HG02943 (cell line): ENCODE measurements at regions not wholly inside any gene's neighbourhood (a gene's known extent, or its start where the extent isn't known, plus 50 kb on each side); places are given as distances from the start of the nearest gene placed in this dataset.
"Not testable (repeated sequence)": the region's sequence is repeated elsewhere in the genome, so short reads cannot be mapped to it uniquely, and the experiment has no call there.

Experiments
- ATAC-seq: cut with Tn5 transposase; IDR thresholded peaks from one replicate; pipeline ENCODE4 v1.9.1; 2021; ENCODE audit warnings: mild to moderate bottlenecking, low read depth, moderate library complexity; ENCODE audit not compliant: unreplicated experiment

DNA sequence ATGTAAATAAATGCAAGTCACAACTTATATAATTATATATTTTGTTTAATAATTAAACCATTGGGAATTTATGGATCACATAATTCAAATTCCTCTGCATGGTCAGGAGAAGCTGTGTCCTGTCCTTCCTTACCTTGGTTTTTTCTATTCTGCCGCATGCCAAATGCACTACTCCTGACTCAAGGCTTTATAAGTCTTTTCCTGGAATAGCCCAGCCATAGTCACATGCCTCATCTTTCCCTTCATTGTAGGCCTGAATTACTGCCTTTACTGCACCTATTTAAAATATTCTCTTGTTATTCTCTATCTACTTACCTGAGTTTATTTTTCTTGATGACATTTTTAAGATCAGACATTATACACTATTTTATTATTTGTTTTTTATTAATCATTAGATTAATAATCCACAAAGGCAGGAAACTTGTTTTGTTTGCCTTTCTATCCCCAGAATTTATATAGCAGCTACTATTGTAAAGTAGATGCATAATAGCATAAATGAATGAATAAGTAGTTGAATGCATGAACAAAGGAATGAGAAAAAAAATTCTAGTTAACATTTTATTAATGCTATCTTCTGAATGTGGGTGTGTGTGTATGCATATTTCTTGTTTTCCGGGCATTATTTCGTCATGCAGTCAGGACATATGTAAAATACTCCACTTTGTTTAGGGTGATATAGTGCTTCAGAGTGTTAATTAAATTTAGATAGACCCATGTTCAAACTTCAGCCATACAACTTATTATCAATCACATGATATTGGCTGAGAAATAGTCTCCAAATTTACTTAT, 955.4 kb upstream of the CDH18 start:
- ATAC-seq: not testable (repeated sequence)

DNA sequence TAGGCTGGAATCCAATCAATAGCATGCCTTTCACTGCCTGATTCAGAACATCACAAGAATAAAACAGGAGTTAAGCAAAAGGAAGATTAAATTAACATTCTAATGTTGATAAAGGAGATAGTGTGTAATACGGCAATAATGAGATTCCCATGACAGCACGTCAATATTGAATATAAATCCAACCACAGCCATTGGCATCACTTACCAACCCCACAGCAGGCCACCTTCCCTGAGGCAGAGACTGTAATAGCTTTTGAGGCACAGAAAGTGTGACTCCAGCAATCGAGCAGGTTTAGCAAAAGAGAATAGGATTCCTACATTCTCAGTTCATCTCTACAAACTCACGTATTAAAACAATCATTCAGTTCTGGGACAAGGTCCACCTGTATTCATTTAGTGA, 954.6 kb upstream of the CDH18 start:
- ATAC-seq: not testable (repeated sequence)

DNA sequence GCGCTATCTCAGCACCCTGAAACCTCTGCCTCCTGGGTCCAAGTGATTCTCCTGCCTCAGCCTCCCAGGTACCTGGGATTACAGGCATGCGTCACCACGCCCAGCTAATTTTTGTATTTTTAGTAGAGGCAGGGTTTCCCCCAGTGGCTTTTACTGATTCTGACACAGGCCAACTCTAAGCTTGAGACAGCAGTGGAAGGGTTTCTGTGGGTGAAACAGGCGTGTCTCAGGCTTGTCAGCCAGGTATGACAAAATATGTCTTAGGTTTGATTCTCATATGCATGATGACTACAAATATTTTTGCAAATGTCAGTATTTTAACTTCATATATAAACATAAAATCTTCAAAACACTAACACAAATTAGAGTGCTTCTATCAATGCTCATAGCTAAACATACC, 952.8 kb upstream of the CDH18 start:
- ATAC-seq: not testable (repeated sequence)

DNA sequence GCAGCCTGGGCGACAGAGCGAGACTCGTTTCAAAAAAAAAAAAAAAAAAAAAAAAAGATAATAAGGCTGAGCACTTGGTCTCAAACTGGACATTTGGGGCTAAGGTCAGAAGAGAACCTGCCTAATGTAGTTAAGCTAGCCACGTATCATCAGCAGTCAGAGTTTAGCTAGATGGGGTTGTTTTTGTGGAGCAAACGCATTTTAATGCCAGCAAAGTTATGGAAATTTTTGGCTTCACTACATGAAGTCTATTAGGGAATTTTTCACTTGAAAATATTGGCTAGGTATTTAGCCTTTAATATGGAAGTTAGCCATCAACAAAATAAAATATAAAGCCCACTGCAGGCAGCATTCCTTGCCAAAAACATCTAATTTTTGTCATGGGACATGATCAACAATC, 902.9 kb upstream of the CDH18 start:
- ATAC-seq: not testable (repeated sequence)

DNA sequence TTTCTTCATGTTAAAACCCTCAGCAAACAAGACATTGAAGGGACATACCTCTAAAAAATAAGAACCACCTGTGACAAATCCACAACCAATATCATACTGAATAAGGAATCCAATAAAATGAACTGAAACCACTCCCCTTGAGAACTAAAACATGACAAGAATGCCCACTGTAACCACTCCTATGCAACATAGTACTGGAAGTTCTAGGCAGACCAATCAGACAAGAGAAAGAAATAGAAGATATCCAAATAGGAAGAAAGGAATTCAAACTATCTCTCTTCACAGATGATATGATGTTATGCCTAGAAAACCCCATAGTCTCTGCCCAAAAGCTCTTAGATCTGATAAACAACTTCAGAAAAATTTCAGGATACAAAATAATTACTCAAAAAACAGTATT, 887.7 kb upstream of the CDH18 start:
- not testable (repeated sequence) for ATAC-seq

DNA sequence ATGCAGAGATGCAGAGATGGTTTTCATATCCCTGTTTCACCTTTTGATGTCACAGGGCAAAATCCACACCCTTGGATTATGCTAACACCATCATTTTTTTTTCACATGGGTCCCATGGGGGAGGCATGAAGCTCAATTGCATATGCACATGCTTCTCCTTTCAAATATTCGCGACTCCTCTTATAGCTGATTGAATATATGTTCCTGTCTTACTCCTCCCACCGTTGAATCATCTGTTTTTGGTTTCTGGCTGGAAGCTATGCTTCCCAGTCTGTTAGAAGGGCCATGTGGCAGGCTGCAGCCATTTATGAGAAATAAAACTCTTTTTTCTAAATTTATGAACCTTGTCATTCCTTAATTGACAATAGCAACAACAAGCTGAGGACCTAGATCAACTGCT, 877.9 kb upstream of the CDH18 start:
- ATAC-seq: not testable (repeated sequence)

DNA sequence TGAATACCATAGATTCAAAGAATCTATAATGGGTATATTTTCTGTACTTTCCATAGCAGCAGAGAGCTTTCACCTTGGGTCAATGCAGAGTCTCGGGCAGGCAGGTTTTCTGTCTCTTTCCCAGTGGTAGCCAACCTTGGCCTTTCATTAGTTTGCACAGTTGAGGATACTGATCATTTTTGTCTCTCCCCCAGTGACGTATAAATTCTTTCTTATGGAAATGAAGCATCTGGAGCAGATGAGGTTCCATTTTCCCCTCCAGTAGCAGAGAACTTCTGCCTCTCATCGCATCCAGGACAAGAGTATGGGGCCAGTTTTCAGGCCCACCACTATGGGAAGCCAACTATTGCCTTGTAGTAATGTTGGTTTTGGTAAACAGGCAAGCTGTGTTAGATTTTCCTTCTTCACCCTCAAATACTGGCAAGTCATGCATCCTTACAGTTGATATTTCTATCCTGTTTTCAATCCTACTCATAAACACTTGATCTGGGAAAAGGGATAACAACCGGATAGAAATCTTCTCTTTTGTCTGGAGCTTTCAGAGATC, 845.2 kb upstream of the CDH18 start:
- ATAC-seq: no peak

DNA sequence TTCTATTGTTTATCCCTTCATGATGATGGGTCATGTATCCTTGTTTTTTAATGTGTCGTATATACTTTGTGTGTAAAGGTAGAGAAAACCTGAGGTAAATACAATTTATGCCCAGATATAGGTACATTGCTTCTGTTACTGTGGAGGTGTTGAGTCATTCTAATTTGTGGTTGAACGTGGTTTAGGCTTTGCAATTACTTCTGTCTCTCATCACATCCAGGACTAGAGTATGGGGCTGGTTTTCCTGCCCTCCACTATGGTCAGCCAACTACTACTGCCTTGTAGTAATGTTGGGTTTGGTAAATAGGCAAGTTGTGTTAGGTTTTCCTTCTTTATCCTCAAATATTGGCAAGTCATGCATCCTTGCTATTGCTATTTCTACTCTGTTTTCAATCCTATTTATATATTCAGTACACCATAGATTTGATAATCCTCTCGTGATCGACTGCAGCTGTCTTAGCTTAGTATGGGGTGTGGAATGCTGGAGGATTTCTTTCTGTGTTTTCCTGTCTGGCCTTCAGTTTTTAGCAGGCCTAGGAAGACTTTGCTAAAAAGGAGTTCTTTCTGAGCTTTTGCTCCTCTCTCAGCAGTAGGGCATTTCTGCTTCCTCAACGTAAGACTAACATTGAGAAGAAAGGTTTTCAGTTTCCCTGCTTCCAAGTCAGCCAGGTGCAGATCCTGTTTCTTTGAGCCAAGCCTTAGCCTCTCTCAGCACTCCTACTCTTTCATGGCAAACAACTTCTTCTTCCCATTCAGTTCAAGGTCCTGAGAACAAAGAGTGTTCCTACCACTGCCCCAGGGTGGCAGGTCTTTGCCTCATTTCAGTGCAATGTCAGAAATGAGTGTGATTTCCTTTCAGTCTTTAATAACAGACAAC, 844.4 kb upstream of the CDH18 start:
- no peak for ATAC-seq

DNA sequence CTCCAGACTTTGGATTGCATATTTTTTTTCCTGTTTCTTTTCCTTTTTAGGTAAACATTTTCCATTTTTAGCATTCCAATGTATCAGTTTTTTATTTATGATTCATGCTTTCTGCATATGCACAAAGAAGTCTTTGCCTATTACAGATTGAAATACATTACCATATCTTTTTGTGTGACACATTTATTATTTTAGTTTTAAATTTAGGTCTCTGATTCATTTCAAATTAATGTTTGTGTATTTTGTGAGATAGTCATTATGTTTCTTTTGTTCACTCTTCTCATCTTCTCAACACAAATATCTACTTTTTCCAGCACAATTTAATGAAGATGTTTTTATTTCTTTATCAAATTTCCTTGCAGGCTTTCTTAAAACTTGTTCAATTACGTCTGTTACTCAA, 838.0 kb upstream of the CDH18 start:
- not testable (repeated sequence) for ATAC-seq

DNA sequence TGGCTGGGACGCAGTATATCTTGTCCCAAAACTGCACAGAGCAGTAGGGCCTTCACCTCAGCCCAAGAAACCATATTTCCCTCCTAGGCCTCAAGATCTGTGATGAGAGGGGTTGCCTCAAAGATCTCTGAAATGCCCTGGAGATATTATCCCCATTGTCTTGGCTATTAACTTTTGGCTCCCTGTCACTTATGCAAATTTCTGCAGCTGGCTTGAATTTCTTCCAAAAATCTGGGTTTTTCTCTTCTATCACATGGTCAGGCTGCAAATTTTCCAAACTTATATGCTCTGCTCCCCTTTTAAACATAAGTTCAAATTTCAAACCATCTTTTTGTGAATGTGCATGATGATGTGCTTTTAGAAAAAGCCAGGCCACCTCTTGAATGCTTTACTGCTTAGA, 809.2 kb upstream of the CDH18 start:
- not testable (repeated sequence) for ATAC-seq

DNA sequence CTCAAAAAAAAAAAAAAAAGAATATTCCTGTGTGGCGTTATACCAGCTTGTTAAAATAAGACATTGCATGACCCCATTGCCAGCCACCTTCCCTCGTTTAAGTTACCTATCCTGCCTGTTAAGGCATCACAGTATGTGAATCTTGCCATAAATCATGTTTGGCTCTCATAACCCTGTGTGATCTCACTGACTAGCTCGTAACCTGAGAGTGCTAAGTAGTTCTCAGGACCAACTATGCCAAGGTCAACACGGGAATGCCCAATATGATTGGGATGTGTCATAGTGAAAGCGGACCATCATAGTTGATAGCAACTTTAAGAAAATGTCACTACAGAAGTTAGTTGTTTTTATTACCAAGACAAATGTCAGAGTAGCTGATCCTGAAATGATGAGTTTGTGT, 796.8 kb upstream of the CDH18 start:
- not testable (repeated sequence) for ATAC-seq

DNA sequence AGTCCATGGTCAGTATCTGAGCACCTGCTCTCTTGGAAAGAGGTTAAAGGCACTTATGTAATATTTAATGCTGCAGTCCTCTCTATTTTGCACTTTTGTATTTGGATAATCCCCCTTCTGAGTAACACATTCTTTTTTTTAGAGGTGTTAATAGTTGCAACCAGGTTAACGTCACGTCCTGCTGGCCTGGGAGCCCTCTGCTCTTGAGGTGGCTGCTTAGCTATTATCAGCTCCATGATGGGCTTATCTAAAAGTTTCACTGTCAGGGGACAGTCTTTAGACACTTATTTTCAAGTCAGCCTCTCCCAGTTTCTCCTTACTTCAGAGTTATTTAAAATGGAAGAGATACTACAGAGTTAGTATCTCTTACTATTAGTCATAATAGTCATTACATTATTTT, 795.5 kb upstream of the CDH18 start:
- ATAC-seq: not testable (repeated sequence)

DNA sequence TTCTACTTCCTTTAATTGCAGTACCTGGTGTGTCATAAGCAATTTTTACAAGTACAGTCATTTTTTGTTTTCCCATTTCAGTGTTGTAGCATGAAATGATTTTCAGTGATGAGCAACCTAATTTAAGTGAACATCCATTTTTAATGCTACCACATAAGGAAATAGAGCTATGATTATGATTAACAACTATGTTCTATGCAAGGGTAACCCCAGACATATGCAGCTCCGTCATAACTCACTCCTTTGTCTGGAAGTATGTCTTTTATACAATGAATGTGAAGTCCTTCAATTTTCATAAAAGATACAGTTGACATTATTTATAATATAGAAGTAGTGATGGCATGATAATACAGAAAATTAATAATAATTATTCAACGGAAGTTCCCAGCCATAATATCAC, 783.3 kb upstream of the CDH18 start:
- not testable (repeated sequence) for ATAC-seq

DNA sequence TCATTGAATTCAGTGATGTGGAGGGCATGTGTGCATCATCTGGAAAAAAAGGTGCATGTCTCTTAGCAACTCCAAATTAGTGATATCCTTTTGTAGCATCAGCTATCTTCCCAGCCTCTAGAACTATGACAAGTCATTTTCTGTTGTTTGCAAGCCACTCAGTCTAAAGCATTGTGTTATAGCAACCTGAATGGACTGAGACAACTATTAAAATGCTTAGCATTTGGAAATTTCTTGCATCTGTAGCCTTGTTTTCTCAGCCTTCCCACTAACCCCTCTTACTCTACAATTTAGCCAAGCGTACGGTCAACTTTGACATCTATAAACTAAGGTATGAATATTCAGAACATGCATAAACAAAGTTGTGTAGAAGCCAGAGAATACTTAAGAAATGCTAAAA, 777.1 kb upstream of the CDH18 start:
- not testable (repeated sequence) for ATAC-seq

DNA sequence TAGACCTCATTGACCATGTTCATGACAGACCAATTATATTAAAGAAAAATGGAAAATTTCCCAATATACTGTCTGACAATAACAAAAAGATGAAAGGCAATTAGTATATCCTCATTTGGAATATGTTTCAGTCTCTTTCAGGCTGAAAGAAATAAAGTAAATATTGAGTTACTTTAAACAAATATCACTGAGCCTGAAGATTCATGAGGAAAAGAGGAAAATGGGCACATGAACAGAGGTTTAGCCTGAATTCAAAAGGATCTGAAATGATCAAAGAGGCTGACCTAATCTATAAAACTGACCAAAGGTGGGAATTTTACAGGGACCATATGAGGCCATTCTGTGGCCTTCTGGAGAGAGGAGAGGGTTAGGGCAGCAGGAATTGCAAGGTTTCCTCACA, 771.5 kb upstream of the CDH18 start:
- ATAC-seq: not testable (repeated sequence)

DNA sequence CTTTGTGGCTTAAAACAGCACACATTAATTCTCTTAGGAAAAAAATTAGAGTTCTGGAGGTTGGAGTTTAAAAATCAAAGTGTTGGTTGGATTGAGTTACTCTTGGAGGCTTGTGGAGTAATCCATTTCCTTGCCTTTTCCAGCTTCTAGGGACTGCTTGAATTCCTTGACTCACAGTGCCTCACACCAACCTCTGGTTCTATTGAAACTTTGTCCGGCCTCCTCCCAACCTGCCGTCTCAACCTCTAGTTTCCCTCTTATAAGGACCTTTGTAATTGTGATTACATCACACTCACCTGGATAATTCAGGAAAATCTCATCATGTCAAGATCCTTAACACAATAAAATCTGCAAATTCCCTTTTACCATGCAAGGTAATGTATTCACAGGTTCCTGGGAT, 764.2 kb upstream of the CDH18 start:
- not testable (repeated sequence) for ATAC-seq

DNA sequence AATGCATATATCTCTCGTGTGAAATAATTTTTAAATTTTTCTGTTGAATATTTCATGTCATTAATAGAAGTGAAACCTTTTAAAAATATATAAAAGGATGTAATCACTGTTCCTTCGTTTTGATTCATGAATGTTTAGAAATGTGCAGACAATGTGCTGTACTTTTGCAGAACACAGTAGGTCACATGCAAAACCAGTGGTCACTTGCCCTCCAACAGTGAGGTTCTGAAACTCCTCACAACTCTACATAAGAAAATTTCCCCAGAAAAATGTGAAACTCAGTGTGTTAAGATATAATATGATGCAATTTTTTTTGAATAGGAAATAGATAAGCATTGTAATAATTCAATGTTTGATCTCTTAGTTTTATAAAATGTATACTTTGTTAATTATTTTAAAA, 747.7 kb upstream of the CDH18 start:
- not testable (repeated sequence) for ATAC-seq

DNA sequence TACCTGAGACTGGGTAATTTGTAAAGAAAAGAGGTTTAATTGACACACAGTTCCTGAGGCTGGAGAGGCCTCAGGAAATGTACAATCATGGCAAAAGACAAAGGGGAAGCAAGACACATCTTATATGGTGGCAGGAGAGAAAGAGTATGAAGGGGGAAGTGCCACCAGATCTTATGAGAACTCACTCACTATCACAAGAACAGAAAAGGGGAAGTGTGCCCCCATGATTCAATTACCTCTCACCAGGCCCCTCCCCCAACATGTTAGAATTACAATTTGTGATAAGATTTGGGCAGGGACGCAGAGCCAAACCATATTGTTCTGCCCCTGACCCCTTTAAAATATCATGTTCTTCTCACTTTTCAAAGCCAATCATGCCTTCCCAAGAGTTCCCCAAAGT, 744.2 kb upstream of the CDH18 start:
- not testable (repeated sequence) for ATAC-seq

DNA sequence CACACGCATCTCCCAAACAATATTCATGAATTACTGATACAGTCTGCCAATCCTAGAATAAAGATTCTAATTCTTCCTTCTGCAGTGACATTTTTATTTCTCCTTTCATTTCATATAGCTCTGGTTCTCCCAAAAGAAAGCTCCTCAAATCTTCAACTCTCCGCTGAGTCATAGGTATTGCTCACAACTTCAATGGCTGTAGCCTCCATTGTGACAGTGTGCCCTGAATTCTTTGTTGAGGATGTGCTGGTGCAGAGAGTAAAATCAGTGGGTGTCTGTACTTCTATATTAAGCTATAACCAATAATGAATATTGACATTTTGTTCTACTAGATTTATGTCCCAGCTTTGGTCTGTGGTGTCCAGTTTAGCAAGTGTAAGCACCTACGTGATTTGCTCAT, 733.3 kb upstream of the CDH18 start:
- ATAC-seq: not testable (repeated sequence)

DNA sequence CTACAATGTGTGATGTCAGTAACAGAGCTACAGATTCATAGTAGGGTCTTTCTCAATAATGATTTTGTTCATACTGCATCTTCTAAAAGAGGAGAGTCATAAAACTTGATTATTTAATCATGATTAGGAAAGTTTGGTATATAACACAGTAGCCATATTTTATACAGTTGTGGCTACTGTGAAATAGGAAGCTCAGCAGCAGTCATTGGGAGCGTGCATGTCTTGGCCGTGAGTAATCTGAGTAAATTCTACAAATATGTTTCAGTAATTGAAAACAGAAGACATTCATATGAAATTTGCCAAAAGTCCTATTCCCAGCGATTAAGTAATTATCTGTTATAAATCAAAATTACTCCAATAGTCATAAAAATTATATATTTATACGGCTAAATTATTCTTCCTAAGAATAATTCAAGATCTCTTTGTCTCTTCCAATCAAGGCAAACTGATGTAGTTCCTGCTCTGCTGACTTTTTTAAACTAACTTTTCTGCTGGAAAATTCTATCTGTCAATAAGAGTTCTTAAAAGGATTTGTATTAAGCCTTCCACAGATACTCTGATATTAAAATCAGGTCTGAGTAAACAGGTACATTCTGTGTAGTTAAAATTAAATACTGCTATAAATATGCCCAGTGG, 723.6 kb upstream of the CDH18 start:
- ATAC-seq: not testable (repeated sequence)

DNA sequence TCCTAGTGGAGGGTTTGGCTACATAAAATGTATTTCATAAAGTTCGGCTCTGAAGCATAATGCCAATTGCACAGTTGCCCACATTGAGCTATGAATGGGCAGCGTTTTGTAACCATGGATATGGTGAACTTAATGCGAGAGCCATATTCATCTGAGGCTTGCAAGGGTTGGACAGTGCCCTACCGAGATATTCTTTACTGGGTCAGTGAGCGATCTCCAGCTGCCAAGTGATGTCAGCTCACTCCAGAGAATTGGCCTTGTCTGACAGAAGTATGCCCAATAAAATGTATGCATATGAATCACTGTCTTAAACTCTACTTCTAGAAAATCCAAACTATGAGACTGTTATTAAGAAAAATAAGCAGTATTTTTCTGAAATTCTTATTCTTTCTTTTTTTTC, 719.6 kb upstream of the CDH18 start:
- not testable (repeated sequence) for ATAC-seq
